D721Med (cell line): ENCODE measurements at regions not wholly inside any gene's neighbourhood (a gene's known extent, or its start where the extent isn't known, plus 50 kb on each side); places are given as distances from the start of the nearest gene placed in this dataset.

Experiments
- DNase-seq: peaks from one replicate; pipeline ENCODE4 v3.0.0; 2011; ENCODE audit warnings: low spot score; ENCODE audit not compliant: insufficient read length
- FAIRE-seq: peaks from 2 replicates; lab custom pipeline; 2011; peaks lifted over from hg19 to GRCh38; lab: Jason Lieb, UNC
- CTCF ChIP-seq: IDR thresholded peaks from 2 replicates; pipeline ENCODE4 v1.5.1; 2012; ENCODE audit warnings: mild to moderate bottlenecking, control low read depth; ENCODE audit not compliant: insufficient read depth; ENCODE audit errors: missing control alignments

- TF ChIP-seq CTCF: no peak
- DNase-seq (no peak), FAIRE-seq (no peak)
Measured at GRCh38 chr16:35745191-35745590, 2285.8 kb downstream of the TP53TG3F start.

GRCh38 chr16:35745821-35746248 lies 2286.4 kb downstream of the TP53TG3F start:
- DNase-seq (no peak), FAIRE-seq (no peak)
- TF ChIP-seq CTCF: no peak

- TF ChIP-seq CTCF: no peak
- DNase-seq (no peak), FAIRE-seq (no peak)
Measured at GRCh38 chr16:35746281-35746962, 2287.0 kb downstream of the TP53TG3F start.

GRCh38 chr16:35746963-35747657 lies 2287.7 kb downstream of the TP53TG3F start:
- FAIRE-seq (no peak), DNase-seq (no peak)
- TF ChIP-seq CTCF: no peak

- no peak for TF ChIP-seq CTCF
- no peak for FAIRE-seq
- no peak for DNase-seq
Measured at GRCh38 chr16:35747658-35748455, 2288.4 kb downstream of the TP53TG3F start.

- TF ChIP-seq CTCF: no peak
- FAIRE-seq: no peak
- DNase-seq: no peak
Measured at GRCh38 chr16:35748621-35749252, 2289.3 kb downstream of the TP53TG3F start.
